ENCODE measurements at regions not wholly inside any gene's neighbourhood (a gene's known extent, or its start where the extent isn't known, plus 50 kb on each side); places are given as distances from the start of the nearest gene placed in this dataset.
"Not testable (repeated sequence)": the region's sequence is repeated elsewhere in the genome, so short reads cannot be mapped to it uniquely, and the experiment has no call there.

- Mint-ChIP-seq H3K9me3 (no peaks in the 10 kb centered on the region), H3K36me3 (ENCODE audit: low read depth) (no peaks in the 10 kb centered on the region), H3K27me3 (peaks cover 26% of the 10 kb centered on the region), H3K4me1 (ENCODE audit: low read depth) (no peaks in the 10 kb centered on the region), H3K4me3 (no peak overlapping the region), H3K27ac (no peak overlapping the region)
These were observed 51.9 kb upstream of the ALX4 start for GRCh38 chr11:44361813-44362212.

GRCh38 chr11:44363116-44363515, 53.2 kb upstream of the ALX4 start:
- Mint-ChIP-seq H3K4me1 (ENCODE audit: low read depth) (no peaks in the 10 kb centered on the region), H3K27me3 (peaks cover 18% of the 10 kb centered on the region), H3K9me3 (no peaks in the 10 kb centered on the region), H3K4me3 (no peak overlapping the region), H3K27ac (no peak overlapping the region), H3K36me3 (ENCODE audit: low read depth) (no peaks in the 10 kb centered on the region)

- H3K9me3 Mint-ChIP-seq = no peaks in the 10 kb centered on the region
- no peaks in the 10 kb centered on the region for H3K4me1 Mint-ChIP-seq (ENCODE audit: low read depth)
- no peaks in the 10 kb centered on the region for H3K36me3 Mint-ChIP-seq (ENCODE audit: low read depth)
- H3K27me3 Mint-ChIP-seq = peaks cover 14% of the 10 kb centered on the region
- no peak overlapping the region for H3K27ac Mint-ChIP-seq
- H3K4me3 Mint-ChIP-seq = no peak overlapping the region
These were observed 54.7 kb upstream of the ALX4 start for GRCh38 chr11:44364596-44364995.

- no peak overlapping the region for H3K4me3 Mint-ChIP-seq
- no peaks in the 10 kb centered on the region for H3K9me3 Mint-ChIP-seq
- H3K27ac Mint-ChIP-seq = no peak overlapping the region
- H3K27me3 Mint-ChIP-seq = peaks cover 14% of the 10 kb centered on the region
- H3K36me3 Mint-ChIP-seq (ENCODE audit: low read depth) = no peaks in the 10 kb centered on the region
- no peaks in the 10 kb centered on the region for H3K4me1 Mint-ChIP-seq (ENCODE audit: low read depth)
These were observed 55.7 kb upstream of the ALX4 start for GRCh38 chr11:44365616-44366015.

- Mint-ChIP-seq H3K4me3 (no peak overlapping the region), H3K27me3 (peaks cover 14% of the 10 kb centered on the region), H3K9me3 (no peaks in the 10 kb centered on the region), H3K36me3 (ENCODE audit: low read depth) (no peaks in the 10 kb centered on the region), H3K27ac (no peak overlapping the region), H3K4me1 (ENCODE audit: low read depth) (no peaks in the 10 kb centered on the region)
These were observed 56.1 kb upstream of the ALX4 start for GRCh38 chr11:44366026-44366425.

GRCh38 chr11:44366741-44367140, 56.8 kb upstream of the ALX4 start:
- peaks cover 14% of the 10 kb centered on the region for H3K27me3 Mint-ChIP-seq
- H3K4me1 Mint-ChIP-seq (ENCODE audit: low read depth) = no peaks in the 10 kb centered on the region
- no peaks in the 10 kb centered on the region for H3K9me3 Mint-ChIP-seq
- H3K4me3 Mint-ChIP-seq = no peak overlapping the region
- no peaks in the 10 kb centered on the region for H3K36me3 Mint-ChIP-seq (ENCODE audit: low read depth)
- no peak overlapping the region for H3K27ac Mint-ChIP-seq

GRCh38 chr11:44367452-44367851, 57.5 kb upstream of the ALX4 start:
- Mint-ChIP-seq H3K4me3 (no peak overlapping the region), H3K36me3 (ENCODE audit: low read depth) (no peaks in the 10 kb centered on the region), H3K4me1 (ENCODE audit: low read depth) (no peaks in the 10 kb centered on the region), H3K27me3 (peaks cover 13% of the 10 kb centered on the region), H3K27ac (no peak overlapping the region), H3K9me3 (no peaks in the 10 kb centered on the region)

GRCh38 chr11:44368886-44369285, 58.9 kb upstream of the ALX4 start:
- no peak overlapping the region for H3K4me3 Mint-ChIP-seq
- no peaks in the 10 kb centered on the region for H3K9me3 Mint-ChIP-seq
- H3K36me3 Mint-ChIP-seq (ENCODE audit: low read depth) = no peaks in the 10 kb centered on the region
- no peaks in the 10 kb centered on the region for H3K4me1 Mint-ChIP-seq (ENCODE audit: low read depth)
- no peak overlapping the region for H3K27ac Mint-ChIP-seq
- peaks cover 8% of the 10 kb centered on the region for H3K27me3 Mint-ChIP-seq

- H3K9me3 Mint-ChIP-seq, H3K4me3 Mint-ChIP-seq: not testable (repeated sequence)
These were observed 61.1 kb upstream of the ALX4 start for GRCh38 chr11:44371042-44371441.

GRCh38 chr11:44371706-44372105, 61.8 kb upstream of the ALX4 start:
- no peaks in the 10 kb centered on the region for H3K36me3 Mint-ChIP-seq (ENCODE audit: low read depth)
- no peaks in the 10 kb centered on the region for H3K9me3 Mint-ChIP-seq
- no peaks in the 10 kb centered on the region for H3K4me1 Mint-ChIP-seq (ENCODE audit: low read depth)
- H3K4me3 Mint-ChIP-seq = no peak overlapping the region
- H3K27ac Mint-ChIP-seq = no peak overlapping the region
- peaks cover 6% of the 10 kb centered on the region for H3K27me3 Mint-ChIP-seq

More at GRCh38 chr11:44371042-44371441, 61.1 kb upstream of the ALX4 start:
- H3K27ac Mint-ChIP-seq; H3K36me3 Mint-ChIP-seq (ENCODE audit: low read depth); H3K4me1 Mint-ChIP-seq (ENCODE audit: low read depth); H3K27me3 Mint-ChIP-seq: not testable (repeated sequence)

GRCh38 chr11:44372989-44373388, 63.0 kb upstream of the ALX4 start:
- Mint-ChIP-seq H3K36me3 (ENCODE audit: low read depth) (no peaks in the 10 kb centered on the region), H3K4me3 (no peak overlapping the region), H3K4me1 (ENCODE audit: low read depth) (no peaks in the 10 kb centered on the region), H3K9me3 (no peaks in the 10 kb centered on the region), H3K27ac (no peak overlapping the region), H3K27me3 (peaks cover 4% of the 10 kb centered on the region)

- H3K4me3 Mint-ChIP-seq = no peak overlapping the region
- no peaks in the 10 kb centered on the region for H3K27me3 Mint-ChIP-seq
- no peaks in the 10 kb centered on the region for H3K4me1 Mint-ChIP-seq (ENCODE audit: low read depth)
- H3K9me3 Mint-ChIP-seq = no peaks in the 10 kb centered on the region
- no peak overlapping the region for H3K27ac Mint-ChIP-seq
- H3K36me3 Mint-ChIP-seq (ENCODE audit: low read depth) = no peaks in the 10 kb centered on the region
These were observed 64.1 kb upstream of the ALX4 start for GRCh38 chr11:44374001-44374400.

GRCh38 chr11:44376423-44376822, 66.5 kb upstream of the ALX4 start:
- H3K27me3 Mint-ChIP-seq = peaks cover 4% of the 10 kb centered on the region
- H3K4me3 Mint-ChIP-seq = no peak overlapping the region
- H3K9me3 Mint-ChIP-seq = no peaks in the 10 kb centered on the region
- no peak overlapping the region for H3K27ac Mint-ChIP-seq
- no peaks in the 10 kb centered on the region for H3K4me1 Mint-ChIP-seq (ENCODE audit: low read depth)
- H3K36me3 Mint-ChIP-seq (ENCODE audit: low read depth) = no peaks in the 10 kb centered on the region

- no peaks in the 10 kb centered on the region for H3K36me3 Mint-ChIP-seq (ENCODE audit: low read depth)
- no peak overlapping the region for H3K4me3 Mint-ChIP-seq
- H3K9me3 Mint-ChIP-seq = no peaks in the 10 kb centered on the region
- H3K4me1 Mint-ChIP-seq (ENCODE audit: low read depth) = no peaks in the 10 kb centered on the region
- peaks cover 4% of the 10 kb centered on the region for H3K27me3 Mint-ChIP-seq
- no peak overlapping the region for H3K27ac Mint-ChIP-seq
These were observed 67.2 kb upstream of the ALX4 start for GRCh38 chr11:44377121-44377520.

- H3K36me3 Mint-ChIP-seq (ENCODE audit: low read depth) = no peaks in the 10 kb centered on the region
- peaks cover 4% of the 10 kb centered on the region for H3K27me3 Mint-ChIP-seq
- no peak overlapping the region for H3K27ac Mint-ChIP-seq
- no peak overlapping the region for H3K4me3 Mint-ChIP-seq
- H3K9me3 Mint-ChIP-seq = no peaks in the 10 kb centered on the region
- H3K4me1 Mint-ChIP-seq (ENCODE audit: low read depth) = no peaks in the 10 kb centered on the region
These were observed 68.0 kb upstream of the ALX4 start for GRCh38 chr11:44377914-44378321.

GRCh38 chr11:44379141-44380008, 69.4 kb upstream of the ALX4 start:
- Mint-ChIP-seq H3K4me1 (ENCODE audit: low read depth) (no peaks in the 10 kb centered on the region), H3K4me3 (no peak overlapping the region), H3K27me3 (peaks cover 9% of the 10 kb centered on the region)

More at GRCh38 chr11:44379141-44380008, 69.4 kb upstream of the ALX4 start:
- no peaks in the 10 kb centered on the region for H3K9me3 Mint-ChIP-seq
- no peaks in the 10 kb centered on the region for H3K36me3 Mint-ChIP-seq (ENCODE audit: low read depth)
- H3K27ac Mint-ChIP-seq = no peak overlapping the region
